AG20443 (cell line): ENCODE measurements at regions not wholly inside any gene's neighbourhood (a gene's known extent, or its start where the extent isn't known, plus 50 kb on each side); places are given as distances from the start of the nearest gene placed in this dataset.
A peak's percentile ranks its signal among the peaks of the same experiment; 100 is the strongest.
"Not testable (repeated sequence)": the region's sequence is repeated elsewhere in the genome, so short reads cannot be mapped to it uniquely, and the experiment has no call there.

ENCODE experiments used
- DNase-seq: peaks from one replicate; pipeline ENCODE4 v3.0.0; 2012; ENCODE audit warnings: low spot score, mixed read lengths

GRCh38 chr10:78096486-78096885 is 62.8 kb downstream of the RPS24 start:
- not testable (repeated sequence) for DNase-seq

DNA sequence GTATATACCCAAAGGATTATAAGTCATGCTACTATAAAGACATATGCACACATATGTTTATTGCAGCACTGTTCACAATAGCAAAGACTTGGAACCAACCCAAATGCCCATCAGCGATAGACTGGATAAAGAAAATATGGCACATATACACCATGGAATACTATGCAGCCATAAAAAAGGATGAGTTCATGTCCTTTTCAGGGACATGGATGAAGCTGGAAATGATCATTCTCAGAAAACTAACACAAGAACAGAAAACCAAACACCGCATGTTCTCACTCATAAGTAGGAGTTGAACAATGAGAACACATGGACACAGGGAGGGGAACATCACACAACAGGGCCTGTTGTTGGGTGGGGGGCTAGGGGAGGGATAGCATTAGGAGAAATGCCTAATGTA is 68.9 kb downstream of the RPS24 start:
- DNase-seq: not testable (repeated sequence)

DNA sequence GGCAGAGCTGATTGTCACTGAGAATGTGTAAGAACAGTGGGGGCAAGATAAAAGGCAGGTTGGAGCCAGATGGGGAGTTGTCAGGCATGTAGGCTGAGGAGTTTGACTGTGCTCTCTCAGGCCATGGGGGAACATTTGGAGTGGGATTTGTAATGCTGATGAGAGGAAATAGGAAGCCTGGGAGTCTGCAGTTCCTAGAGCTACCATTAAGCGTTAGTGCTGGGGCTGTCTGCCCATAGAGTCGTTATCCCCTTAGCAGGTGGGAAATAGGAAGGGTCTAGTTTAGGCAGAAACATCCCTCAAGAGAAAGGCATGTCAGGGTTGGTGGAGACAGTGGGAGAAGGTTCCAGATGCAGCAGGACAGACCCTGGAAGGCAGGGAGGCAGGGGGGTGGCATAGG is 75.5 kb downstream of the RPS24 start:
- no peak for DNase-seq

GRCh38 chr10:78115135-78115853 is 81.6 kb downstream of the RPS24 start:
- no peak for DNase-seq

GRCh38 chr10:78116361-78116760 is 82.7 kb downstream of the RPS24 start:
- DNase-seq: no peak

DNA sequence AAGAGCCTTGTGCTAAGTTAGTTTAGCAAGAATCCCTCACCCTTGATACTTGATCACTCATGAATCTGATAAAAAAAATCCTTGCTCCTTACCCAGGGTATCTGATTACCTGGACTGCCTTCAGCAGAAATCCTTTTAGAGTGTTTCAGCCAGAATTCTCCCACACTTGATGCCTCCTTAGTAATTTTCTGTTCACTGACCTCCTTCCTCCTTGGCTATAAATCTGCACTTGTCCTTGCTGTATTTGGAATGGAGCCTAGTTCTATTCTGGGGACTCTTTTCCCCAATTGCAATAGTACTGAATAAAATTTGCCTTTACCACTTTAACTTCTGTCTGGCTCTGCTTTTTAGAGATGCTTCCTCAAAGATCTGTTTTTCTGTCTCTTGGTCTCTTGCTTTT is 84.9 kb downstream of the RPS24 start:
- no peak for DNase-seq

DNA sequence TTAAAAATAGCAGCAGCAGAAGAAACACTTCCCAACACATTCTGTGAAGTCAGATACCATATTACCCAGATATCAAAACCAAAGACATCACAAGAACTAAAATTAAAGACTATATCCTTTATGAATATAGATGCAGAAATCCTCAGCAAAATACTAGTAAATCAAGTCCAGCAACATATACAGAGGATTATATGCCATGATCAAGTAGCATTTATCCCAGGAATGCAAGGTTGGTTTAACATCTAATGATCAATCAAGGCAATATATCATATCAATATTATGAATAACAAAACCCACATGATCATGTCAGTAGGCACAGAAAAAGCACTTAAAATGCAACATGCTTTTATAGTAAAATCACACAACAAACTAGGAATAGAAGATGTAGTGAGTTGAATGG is 88.1 kb downstream of the RPS24 start:
- no peak for DNase-seq

DNA sequence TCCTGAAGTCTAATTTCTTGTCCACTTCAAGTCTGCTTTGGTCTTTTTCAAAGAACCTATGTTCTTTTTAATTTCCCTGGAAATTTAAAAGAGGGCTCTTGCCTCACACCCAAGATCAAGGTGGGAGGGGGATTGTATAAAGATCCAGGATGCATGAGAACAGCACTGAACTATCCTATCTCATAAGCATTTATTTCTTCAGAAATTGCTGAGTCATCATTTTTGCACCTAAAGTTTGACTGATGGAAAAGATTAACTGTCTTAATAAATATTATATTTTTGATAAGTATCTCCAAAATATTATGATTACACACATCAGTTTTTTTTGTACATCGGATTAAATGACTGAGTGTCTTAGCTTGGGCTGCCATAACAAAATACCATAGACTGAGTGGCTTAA is 90.5 kb downstream of the RPS24 start:
- no peak for DNase-seq

DNA sequence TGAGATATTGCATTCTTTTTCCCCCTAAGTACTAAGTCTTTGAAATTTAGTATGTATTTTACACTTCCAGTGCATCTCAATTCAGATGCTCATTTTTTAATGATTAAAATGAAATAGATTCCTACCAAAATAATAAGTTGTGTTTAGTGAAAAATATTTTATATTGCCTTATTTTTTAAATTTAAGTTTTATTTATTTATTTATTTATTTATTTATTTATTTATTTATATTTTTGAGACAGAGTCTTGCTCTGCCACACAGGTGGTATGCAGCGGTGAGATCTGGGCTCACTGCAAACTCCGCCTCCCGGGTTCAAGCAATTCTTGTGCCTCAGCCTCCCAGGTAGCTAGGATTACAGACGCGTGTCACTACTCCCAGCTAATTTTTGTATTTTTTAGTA is 95.5 kb downstream of the RPS24 start:
- DNase-seq: no peak

GRCh38 chr10:78130966-78131710 is 97.5 kb downstream of the RPS24 start:
- no peak for DNase-seq

- DNase-seq: no peak
These were observed 101.2 kb downstream of the RPS24 start for GRCh38 chr10:78134773-78135306.

DNA sequence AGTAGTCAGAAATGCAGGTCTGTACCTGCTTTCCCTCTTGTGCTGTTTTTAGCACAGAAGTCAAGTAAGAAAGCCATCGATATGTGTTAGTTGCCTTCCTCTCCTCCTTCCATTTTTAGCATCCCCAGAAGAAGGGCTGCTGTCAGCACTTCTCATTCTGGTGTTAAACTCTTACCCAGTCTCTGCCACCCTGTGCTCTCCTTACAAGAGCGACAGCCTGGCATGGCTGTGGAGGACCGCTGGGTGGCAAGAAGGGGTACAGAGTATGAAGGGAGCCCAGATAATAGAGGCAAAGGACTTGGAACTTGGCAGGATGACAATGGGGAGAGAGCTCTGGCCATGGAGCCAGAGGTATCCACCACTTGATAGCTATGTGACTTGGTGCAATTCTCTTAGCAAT is 103.5 kb downstream of the RPS24 start:
- no peak for DNase-seq

DNA sequence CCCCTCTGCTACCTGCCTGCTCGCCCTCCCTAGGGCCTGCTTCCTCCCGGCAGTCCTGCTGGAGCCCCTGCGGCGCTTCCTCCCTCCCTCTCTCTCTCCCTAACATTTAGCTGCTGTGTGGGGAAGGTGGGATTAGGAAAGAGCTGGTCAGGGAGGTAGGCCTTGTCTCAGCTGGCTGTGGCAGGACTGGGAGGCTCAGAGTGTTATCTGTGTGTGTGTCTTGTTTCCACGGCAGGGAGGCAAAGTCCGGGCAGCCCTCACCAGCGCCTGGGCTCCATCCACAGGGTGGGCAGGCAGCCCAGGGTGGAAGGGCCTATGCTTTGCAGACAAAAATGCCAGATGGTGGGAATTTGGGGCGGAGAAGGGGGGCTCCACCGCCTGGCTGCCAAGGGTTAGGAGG is 105.7 kb downstream of the RPS24 start:
- no peak for DNase-seq

GRCh38 chr10:78140066-78140630 is 106.5 kb downstream of the RPS24 start:
- DNase-seq: no peak

DNA sequence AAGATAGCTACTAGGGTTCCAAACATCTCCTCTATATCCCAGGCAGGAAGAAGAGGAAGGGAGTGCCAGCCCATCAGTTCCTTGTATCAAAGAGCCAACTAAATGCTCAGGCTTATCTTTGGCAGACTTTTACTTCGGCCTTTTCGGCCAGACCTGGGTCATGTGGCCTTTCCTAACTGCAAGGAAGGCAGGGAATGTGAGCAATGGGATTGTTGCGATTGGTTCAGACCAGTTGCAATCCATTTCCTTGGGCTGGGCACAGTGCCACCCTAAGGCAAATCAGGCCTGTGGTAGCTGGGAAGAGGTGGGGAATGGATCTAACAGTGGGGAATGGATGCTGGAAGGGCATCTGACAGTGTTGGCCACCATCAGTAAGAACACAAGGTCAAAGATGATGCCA is 109.9 kb downstream of the RPS24 start:
- no peak for DNase-seq

DNA sequence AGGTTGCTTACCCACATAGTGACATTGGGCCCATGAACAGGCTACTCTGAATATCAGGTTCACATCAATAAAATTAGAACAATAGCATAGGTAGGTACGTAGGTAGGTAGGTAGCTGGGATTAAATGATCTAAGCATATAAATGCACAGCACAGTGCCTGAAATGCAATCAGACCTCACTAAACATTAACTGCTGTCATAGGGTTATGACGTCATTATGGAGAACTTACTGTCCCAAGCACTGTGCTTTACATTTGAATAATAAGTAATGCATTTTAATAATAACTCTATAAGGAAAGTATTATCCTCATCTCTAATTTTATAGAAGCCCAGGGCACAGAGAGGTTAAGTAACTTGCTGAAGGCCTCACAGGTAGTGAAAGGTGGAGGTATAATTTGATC is 112.5 kb downstream of the RPS24 start:
- no peak for DNase-seq

GRCh38 chr10:78147202-78147601 is 113.5 kb downstream of the RPS24 start:
- no peak for DNase-seq

DNA sequence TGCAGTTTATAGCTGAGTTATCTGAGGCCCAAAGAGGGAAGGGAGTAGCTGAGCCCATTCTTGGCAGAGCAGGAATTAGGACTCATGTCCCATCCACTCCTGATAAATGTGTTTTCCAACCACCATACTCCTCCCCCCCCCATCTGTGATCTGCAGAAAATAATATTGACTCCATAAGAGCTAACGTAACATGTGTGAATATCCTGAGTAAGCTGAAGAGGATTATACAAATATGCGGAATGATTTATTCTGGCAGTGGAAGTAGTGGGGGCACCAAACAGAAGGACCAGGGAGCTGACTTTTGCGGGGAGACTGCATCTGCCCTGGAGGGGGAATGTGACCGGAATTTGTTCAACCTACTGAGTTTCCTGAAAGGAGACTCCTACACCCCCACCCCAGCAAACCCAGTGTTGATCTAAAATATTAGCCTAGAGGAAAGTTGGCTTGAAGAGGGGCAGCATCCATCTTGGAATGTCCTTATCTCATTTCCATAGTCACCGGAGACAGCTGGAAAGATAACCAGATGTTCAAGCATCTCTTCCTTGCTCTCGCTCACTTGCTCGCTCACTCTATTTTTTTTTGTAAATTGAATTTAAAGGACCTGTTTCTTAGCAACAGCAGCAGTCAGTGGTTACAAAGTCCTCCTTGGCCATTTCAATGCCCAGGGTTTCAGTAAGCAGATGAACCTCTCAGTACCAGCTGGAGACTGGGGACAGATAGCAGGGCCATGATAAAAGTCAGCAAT is 114.7 kb downstream of the RPS24 start:
- DNase-seq: no peak

GRCh38 chr10:78148961-78149612 is 115.4 kb downstream of the RPS24 start:
- DNase-seq: peak; percentile 80

DNA sequence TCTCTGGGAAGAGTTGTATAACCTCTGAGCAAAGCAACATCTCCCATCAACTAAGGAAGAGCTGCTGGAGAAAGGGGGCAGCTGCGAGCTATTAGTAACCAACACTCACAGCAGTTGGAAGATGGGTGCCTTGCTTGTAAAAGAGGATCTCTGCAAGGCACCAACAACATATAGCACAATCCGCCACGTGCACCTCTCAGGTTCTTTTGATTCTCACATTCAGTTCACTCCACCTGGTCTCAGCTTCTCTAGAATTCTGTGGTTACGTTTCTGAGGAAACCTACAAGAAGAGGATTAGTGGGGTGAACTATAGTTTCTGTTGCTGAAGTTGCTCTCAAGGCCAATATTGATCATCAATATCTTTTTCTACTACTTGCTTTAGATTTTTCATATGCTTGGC is 117.1 kb downstream of the RPS24 start:
- no peak for DNase-seq

GRCh38 chr10:78155722-78156121 is 122.1 kb downstream of the RPS24 start:
- DNase-seq: no peak

- no peak for DNase-seq
These were observed 126.9 kb downstream of the RPS24 start for GRCh38 chr10:78160591-78160990.
